Uterus (tissue), 2 donors: ENCODE measurements at regions not wholly inside any gene's neighbourhood (a gene's known extent, or its start where the extent isn't known, plus 50 kb on each side); places are given as distances from the start of the nearest gene placed in this dataset.

Experiments used
- CTCF ChIP-seq, 4 experiments: fragments of 200-600 bp in 2 of 4; fragments of 450-650 bp in 2 of 4; sonication (generic) in 2 of 4; IDR thresholded peaks; one replicate each; pipeline ENCODE4 v1.5.1; 2016 to 2019; ENCODE audit warnings: antibody characterized with exemption in 4 of 4, mild to moderate bottlenecking in 2 of 4, moderate library complexity in 1 of 4
- POLR2A ChIP-seq, 2 donors: fragments of 450-650 bp; IDR thresholded peaks; one replicate each; pipeline ENCODE4 v1.6.1; 2016; ENCODE audit warnings: antibody characterized with exemption in 2 of 2, mild to moderate bottlenecking in 1 of 2, moderate library complexity in 1 of 2

GRCh38 chr5:62044989-62045388, 261.0 kb upstream of the KIF2A start:
- TF ChIP-seq CTCF (IDR thresholded peaks at IDR 0.05) (no peak), POLR2A (IDR thresholded peaks at IDR 0.05) (no peak)
